Kasumi-1 (cell line): ENCODE measurements at regions not wholly inside any gene's neighbourhood (a gene's known extent, or its start where the extent isn't known, plus 50 kb on each side); places are given as distances from the start of the nearest gene placed in this dataset.
"Not testable (repeated sequence)": the region's sequence is repeated elsewhere in the genome, so short reads cannot be mapped to it uniquely, and the experiment has no call there.

Experiments
- DNase-seq, 2 experiments: peaks; one replicate each; lab custom pipeline; 2025; lab: John Stamatoyannopoulos, UW

GRCh38 chr3:86561215-86561614, 429.7 kb downstream of the VGLL3 start:
- DNase-seq = no peak

GRCh38 chr3:86554383-86554782, 436.6 kb downstream of the VGLL3 start:
- DNase-seq = no peak

GRCh38 chr3:86547692-86548091, 443.3 kb downstream of the VGLL3 start:
- DNase-seq = no peak

- DNase-seq = no peak
Observed at GRCh38 chr3:86537171-86537570, 453.8 kb downstream of the VGLL3 start.

- DNase-seq = no peak
Observed at GRCh38 chr3:86519819-86520218, 471.1 kb downstream of the VGLL3 start.

GRCh38 chr3:86481636-86482035, 509.3 kb downstream of the VGLL3 start:
- DNase-seq = no peak

GRCh38 chr3:86481031-86481430, 509.9 kb downstream of the VGLL3 start:
- no peak for DNase-seq

GRCh38 chr3:86464180-86464579, 526.8 kb downstream of the VGLL3 start:
- DNase-seq = no peak

- no peak for DNase-seq
Observed at GRCh38 chr3:86451749-86452148, 539.2 kb downstream of the VGLL3 start.

GRCh38 chr3:86438544-86438943, 552.4 kb downstream of the VGLL3 start:
- DNase-seq = no peak

- no peak for DNase-seq
Observed at GRCh38 chr3:86427343-86427742, 563.6 kb downstream of the VGLL3 start.

GRCh38 chr3:86420990-86421739, 569.8 kb downstream of the VGLL3 start:
- DNase-seq = no peak

- no peak for DNase-seq
Observed at GRCh38 chr3:86418861-86419260, 572.1 kb downstream of the VGLL3 start.

GRCh38 chr3:86416334-86416733, 574.6 kb downstream of the VGLL3 start:
- DNase-seq = no peak

- DNase-seq = no peak
Observed at GRCh38 chr3:86413645-86414044, 577.3 kb downstream of the VGLL3 start.

GRCh38 chr3:86410587-86410986, 580.4 kb downstream of the VGLL3 start:
- DNase-seq = no peak

GRCh38 chr3:86389759-86390158, 601.2 kb downstream of the VGLL3 start:
- not testable (repeated sequence) for DNase-seq

GRCh38 chr3:86388820-86389219, 602.1 kb downstream of the VGLL3 start:
- DNase-seq = peak in 1 of 2 experiments; percentile 22

- no peak for DNase-seq
Observed at GRCh38 chr3:86382556-86382955, 608.4 kb downstream of the VGLL3 start.

GRCh38 chr3:86381247-86381646, 609.7 kb downstream of the VGLL3 start:
- DNase-seq = no peak

GRCh38 chr3:86379280-86379679, 611.7 kb downstream of the VGLL3 start:
- DNase-seq = no peak

- no peak for DNase-seq
Observed at GRCh38 chr3:86378829-86379228, 612.1 kb downstream of the VGLL3 start.

GRCh38 chr3:86335566-86335965, 655.4 kb downstream of the VGLL3 start:
- DNase-seq = not testable (repeated sequence)

GRCh38 chr3:86333636-86334035, 657.3 kb downstream of the VGLL3 start:
- DNase-seq = no peak
